ENCODE measurements at regions not wholly inside any gene's neighbourhood (a gene's known extent, or its start where the extent isn't known, plus 50 kb on each side); places are given as distances from the start of the nearest gene placed in this dataset.

- no TSS peak for BruUV-seq (replicated peaks)
- Histone ChIP-seq H3K79me2 (ENCODE audit: control insufficient read depth, insufficient read depth, low read length) (no peaks in the 10 kb centered on the region), H3K27me3 (ENCODE audit: control insufficient read depth in 2 of 2, insufficient read depth in 2 of 2, low read length in 2 of 2) (no peaks in the 10 kb centered on the region), H3K4me1 (ENCODE audit: control insufficient read depth, extremely low read depth, insufficient read depth, low read length) (no peaks in the 10 kb centered on the region), H3K4me2 (ENCODE audit: insufficient read depth, low read length) (no peak overlapping the region), H3K4me3 (replicated peaks in 1 of 3; ENCODE audit: insufficient read depth in 1 of 3, low read depth in 1 of 3, low read length in 3 of 3) (no peak overlapping the region), H4K20me1 (replicated peaks; ENCODE audit: control insufficient read depth, extremely low read depth, insufficient read depth, low read length) (no peaks in the 10 kb centered on the region), H2AFZ (ENCODE audit: low read depth, low read length) (no peak overlapping the region), H3K27ac (ENCODE audit: insufficient read depth, low read depth, low read length) (no peak overlapping the region), H3K9me3 (replicated peaks; ENCODE audit: control insufficient read depth, insufficient read depth, low read length) (no peaks in the 10 kb centered on the region), H3K9ac (replicated peaks; ENCODE audit: extremely low read depth, insufficient read depth, low read length) (no peak overlapping the region), H3K36me3 (ENCODE audit: control insufficient read depth in 2 of 2, extremely low read depth in 1 of 2, insufficient read depth in 2 of 2, low read length in 2 of 2) (no peaks in the 10 kb centered on the region), H3K9me1 (replicated peaks; ENCODE audit: control insufficient read depth, extremely low read depth, insufficient read depth, low read length) (no peaks in the 10 kb centered on the region)
- POLR2A ChIA-PET: no interaction called here
- intact Hi-C loops (cut with micrococcal nuclease): no loop called here
- dilution Hi-C loops (cut with MboI; ENCODE audit: extremely low pct_ligation_motif_present, low sequenced_read_pairs): no loop called here
- TF ChIP-seq MYC (IDR thresholded peaks at IDR 0.05; ENCODE audit: low read depth, low read length) (no peak), FOS (IDR thresholded peaks at IDR 0.05; ENCODE audit: borderline replicate concordance, insufficient read depth, low read length) (no peak), GATA2 (IDR thresholded peaks at IDR 0.05; ENCODE audit: insufficient read depth, insufficient read length, low read depth, low read length) (no peak), MAX (IDR thresholded peaks at IDR 0.05; ENCODE audit: insufficient read depth, insufficient read length) (no peak), POLR2A (IDR thresholded peaks at IDR 0.05; ENCODE audit: low read depth, low read length) (no peak), JUN (IDR thresholded peaks at IDR 0.05; ENCODE audit: borderline replicate concordance, insufficient read depth, insufficient read length, low read depth) (no peak), POLR2AphosphoS5 (IDR thresholded peaks at IDR 0.05; ENCODE audit: insufficient read depth, low read depth, low read length) (no peak), EZH2 (IDR thresholded peaks at IDR 0.05; ENCODE audit: borderline replicate concordance, low read depth, low read length, severe bottlenecking) (no peak)
- TF ChIP-seq, protein P1, sequence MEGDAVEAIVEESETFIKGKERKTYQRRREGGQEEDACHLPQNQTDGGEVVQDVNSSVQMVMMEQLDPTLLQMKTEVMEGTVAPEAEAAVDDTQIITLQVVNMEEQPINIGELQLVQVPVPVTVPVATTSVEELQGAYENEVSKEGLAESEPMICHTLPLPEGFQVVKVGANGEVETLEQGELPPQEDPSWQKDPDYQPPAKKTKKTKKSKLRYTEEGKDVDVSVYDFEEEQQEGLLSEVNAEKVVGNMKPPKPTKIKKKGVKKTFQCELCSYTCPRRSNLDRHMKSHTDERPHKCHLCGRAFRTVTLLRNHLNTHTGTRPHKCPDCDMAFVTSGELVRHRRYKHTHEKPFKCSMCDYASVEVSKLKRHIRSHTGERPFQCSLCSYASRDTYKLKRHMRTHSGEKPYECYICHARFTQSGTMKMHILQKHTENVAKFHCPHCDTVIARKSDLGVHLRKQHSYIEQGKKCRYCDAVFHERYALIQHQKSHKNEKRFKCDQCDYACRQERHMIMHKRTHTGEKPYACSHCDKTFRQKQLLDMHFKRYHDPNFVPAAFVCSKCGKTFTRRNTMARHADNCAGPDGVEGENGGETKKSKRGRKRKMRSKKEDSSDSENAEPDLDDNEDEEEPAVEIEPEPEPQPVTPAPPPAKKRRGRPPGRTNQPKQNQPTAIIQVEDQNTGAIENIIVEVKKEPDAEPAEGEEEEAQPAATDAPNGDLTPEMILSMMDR (IDR thresholded peaks at IDR 0.05; ENCODE audit: extremely low read depth in 1 of 2, insufficient read depth in 1 of 2, low read depth in 1 of 2, low read length in 2 of 2): no peak
- CTCF ChIA-PET: no interaction called here
- DNase-seq (ENCODE audit: low read depth, low spot score) (no peak), FAIRE-seq (no peak)
Measured at GRCh38 chr4:83178029-83178428, 63.5 kb upstream of the PLAC8 start.
